HG03064 (cell line): ENCODE measurements at regions not wholly inside any gene's neighbourhood (a gene's known extent, or its start where the extent isn't known, plus 50 kb on each side); places are given as distances from the start of the nearest gene placed in this dataset.
"Not testable (repeated sequence)": the region's sequence is repeated elsewhere in the genome, so short reads cannot be mapped to it uniquely, and the experiment has no call there.

ENCODE experiments used
- ATAC-seq: cut with Tn5 transposase; IDR thresholded peaks from one replicate; pipeline ENCODE4 v1.9.1; 2021; ENCODE audit warnings: low read depth; ENCODE audit not compliant: unreplicated experiment

DNA sequence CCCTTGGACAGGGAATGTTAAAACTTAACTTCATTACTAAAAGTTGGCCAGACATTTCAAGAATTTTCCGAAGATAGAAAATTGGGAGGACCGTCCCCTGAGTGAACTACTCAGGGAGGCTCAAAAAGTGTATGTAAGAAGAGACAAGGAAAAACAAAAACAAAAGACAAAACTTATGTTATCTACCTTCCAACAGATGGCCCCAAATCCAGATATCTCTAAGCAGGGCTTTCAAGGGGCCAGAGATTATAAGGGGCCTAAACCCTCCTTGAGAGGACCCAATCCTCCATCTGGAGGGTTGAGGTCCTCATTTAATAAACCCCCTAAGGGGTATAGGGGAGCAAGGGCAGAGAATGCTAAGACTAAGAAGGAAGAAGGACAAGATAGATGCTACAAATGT is 203.6 kb downstream of the SH2D4B start:
- no peak for ATAC-seq

DNA sequence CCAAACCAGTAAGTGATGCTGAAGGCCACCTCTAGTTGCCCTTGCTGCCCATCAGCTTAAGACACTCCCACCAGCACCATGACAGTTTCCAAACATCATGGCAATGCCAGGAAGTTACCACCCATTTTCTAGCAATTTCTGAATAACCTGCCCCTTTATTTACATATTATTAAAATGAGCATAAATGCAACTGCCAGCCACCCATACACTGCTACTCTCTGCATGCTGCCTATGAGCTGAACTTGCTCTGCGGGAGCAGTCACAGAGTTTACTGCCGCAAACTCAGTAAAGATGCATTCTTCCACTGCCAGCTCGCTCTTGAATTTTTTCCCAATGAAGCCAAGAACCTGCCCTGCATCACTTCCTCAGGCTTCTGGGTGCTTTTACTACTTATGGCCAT is 212.6 kb downstream of the SH2D4B start:
- no peak for ATAC-seq

DNA sequence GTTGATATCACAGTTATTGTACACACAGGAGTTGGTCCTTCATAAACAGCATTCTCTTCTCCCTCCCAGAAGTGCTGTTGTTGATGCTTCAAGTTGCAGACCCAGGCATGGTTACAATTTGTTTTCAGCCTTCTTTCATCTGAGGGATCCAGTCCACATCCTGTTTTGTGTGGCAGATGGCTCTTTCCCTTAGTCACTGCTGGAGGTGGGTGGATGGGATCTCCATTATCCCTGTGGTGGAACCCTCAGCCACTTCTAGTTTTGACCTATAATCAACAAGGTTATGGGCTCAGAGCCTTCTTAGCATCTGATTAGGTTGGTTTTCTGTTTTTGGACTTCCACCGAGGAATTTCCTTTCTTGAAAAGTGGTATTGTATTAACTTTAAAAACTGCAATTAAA is 214.2 kb downstream of the SH2D4B start:
- ATAC-seq = no peak

GRCh38 chr10:80753612-80754011 is 215.9 kb downstream of the SH2D4B start:
- no peak for ATAC-seq

DNA sequence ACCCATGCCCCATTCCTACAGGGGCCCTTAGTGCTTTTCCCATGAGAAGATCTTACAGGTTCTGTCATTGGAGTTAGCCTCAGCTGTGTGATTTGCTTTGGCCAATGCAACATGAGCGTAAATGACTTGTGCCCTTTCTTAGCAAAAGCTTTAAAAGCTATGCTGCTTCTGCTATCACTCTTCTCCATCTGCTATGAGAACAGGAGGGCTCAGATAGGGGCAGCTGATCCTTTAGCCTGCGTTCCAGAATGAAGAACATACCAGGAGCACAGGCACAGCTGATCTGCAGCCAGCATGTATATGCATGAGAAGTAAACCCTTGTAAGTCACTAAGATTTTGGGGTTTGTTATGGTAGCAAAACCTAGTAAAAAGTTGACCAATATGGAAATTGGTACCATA is 218.2 kb downstream of the SH2D4B start:
- no peak for ATAC-seq

DNA sequence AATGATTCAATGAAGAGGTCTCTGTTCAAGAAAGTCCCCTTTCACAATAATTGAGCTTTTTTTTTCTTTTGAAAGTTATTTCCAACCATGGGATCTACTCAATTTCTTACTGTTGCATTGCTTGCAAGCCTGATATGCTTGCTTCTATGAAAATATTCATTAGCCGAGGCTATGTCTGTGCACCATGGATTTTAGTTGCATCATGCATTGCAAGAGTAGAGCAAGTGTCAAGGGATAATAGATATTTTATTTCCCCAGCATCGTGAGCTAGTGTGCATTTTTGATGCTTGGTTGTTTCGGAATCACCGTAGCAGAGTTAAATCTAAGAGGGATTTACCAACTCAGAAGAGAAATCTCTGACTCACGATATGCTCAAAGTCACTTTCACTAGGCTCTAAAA is 222.0 kb downstream of the SH2D4B start:
- no peak for ATAC-seq

DNA sequence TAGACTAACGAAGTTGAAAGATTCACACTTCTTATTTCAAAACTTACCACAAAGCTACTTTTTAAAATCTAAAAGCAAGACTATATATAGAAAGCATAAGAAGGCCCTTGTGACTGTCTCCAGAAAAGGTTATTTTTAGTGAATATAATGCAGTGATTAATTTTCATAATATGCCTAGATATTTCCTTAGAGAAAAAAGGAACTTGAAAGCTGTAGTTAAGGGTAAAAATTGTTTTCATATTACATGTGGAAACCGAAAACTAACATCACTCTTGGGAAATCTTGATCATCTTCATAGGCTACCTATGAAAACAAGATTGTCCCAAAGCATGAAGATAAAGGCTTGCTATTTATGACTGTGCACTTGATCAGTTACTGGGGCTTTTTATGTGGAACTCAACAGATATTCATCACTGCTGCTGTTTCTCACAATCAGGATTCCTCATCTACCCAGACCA is 223.2 kb downstream of the SH2D4B start:
- ATAC-seq = no peak

DNA sequence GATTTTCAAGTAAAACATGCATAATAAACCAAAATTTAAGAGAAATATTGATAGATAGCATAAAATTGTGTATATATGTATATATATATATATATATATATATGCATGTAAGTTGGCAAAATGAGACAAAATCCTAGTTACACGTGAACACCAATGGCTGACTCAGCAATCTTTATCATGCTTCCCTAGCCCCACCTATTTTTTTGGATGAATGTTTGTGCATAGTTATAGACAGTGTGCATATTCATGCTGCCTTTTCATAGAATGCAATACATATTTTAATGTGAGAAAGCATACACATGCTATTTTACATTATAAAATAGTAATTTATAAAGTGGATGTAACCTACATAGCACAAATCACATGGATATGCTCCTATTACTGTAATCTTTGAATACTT is 230.3 kb downstream of the SH2D4B start:
- no peak for ATAC-seq

DNA sequence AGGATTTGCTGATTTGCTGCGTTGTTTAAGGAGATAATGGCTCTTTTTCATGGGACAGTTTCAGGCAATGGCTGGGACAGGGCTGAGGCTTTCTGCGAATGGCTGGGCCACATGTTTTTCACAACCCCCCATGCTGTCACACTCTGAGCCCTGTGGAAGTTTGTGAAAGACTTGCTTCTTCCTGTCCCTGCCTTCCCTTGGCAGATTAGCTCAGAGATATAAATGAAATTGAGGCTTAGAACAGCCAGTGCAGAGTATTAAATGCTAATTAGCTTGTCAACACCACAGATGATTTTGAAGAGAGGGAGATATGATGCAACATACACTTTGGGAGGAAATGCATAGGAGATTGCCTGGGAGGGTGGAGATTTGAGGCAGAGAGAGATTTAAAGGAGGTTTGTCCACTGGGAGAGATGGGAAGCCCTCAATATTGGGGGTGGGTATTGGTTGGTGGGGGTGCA is 232.0 kb downstream of the SH2D4B start:
- ATAC-seq = no peak

DNA sequence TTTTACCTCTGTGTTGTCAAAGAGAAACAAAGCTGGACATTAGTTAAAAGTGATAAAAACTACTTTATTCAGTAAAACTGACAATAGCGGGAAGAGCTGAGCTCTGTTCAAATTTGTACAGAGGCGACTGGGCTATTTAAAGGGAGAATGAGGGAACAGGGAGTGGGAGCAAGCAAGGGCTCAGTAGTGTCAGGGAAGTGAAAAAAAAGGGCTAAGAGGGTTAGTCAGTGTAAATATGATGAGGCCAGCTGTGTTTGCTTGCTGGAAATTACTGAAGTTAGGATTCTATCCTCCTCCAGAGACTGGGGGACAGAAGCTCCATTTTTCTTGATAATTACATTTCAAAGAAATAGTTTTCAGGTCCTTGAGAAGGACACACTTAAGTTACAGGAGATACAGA is 232.5 kb downstream of the SH2D4B start:
- no peak for ATAC-seq

DNA sequence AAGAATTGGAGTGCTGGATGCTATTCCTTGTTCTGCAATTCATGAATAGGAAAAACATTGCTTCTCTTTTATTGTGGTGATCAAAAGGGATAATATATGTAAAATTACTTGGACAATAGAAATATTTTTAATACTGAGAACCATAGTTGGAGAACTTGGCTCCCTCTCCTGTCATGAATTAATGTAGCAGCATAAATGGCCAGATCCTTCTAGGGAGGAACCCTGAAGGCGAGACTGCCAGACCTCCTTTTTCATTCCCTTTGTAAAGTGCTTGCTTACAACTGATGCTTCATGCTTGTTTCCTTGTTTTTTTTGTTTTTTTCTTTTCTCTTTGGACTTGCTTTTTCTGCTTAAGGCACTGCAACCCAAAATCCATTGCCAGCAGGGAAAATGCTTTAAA is 233.6 kb downstream of the SH2D4B start:
- no peak for ATAC-seq

DNA sequence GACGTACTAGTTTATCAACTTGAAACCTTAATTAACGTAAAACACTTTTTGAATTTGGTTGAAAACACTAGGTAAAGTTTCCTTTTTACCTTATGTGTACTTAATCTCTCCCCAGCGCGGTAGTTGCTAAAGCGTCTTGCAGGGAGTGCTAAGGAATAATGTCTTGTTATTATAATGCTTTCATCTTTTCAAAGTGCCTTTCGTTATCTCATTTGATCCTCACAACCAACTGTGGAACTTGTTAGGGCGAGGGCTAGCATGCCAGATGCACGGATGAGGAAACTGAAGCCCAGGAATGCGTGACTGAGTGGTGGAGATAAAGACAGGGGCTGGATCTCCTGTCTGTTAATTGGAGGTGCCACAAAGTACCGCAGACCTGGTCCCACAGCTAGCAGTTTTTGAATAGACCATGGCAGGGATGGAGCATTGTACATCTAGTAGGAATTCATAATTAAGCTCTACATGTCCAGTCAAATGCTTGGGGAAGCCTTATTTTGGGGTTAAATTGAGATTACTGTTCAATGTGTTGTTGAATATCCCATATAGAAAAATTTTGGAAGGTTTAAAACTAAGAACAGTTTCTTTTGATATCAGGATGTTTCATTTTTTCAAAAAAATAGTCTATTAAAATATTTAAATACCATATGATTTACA is 234.3 kb downstream of the SH2D4B start:
- no peak for ATAC-seq

- ATAC-seq = no peak
Observed at GRCh38 chr10:80772596-80772995, 234.9 kb downstream of the SH2D4B start.

- ATAC-seq = no peak
Observed at GRCh38 chr10:80784695-80785094, 247.0 kb downstream of the SH2D4B start.

GRCh38 chr10:80786322-80786721 is 248.6 kb downstream of the SH2D4B start:
- no peak for ATAC-seq

DNA sequence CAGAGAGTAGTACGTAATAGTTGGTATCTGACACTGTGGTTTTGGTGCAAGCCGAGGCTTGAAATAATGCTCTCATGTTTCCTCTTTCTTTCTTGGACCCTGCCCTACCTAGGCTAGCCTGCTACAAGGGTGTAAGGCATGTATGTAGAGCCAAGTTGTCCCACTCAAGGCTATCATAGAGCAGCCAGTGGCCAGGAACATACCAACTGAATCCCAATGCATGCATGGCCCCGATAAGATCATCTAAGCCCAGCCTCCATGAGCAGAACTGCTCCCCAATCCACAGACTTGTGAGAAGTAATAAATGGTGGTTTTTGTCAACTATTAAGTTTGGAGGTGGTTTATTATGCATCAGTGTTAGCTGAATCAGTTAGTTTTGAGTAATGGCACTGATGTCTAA is 250.2 kb downstream of the SH2D4B start:
- no peak for ATAC-seq

- no peak for ATAC-seq
Observed at GRCh38 chr10:80794994-80795393, 257.3 kb downstream of the SH2D4B start.

GRCh38 chr10:80805343-80806020 is 267.8 kb downstream of the SH2D4B start:
- ATAC-seq = no peak

DNA sequence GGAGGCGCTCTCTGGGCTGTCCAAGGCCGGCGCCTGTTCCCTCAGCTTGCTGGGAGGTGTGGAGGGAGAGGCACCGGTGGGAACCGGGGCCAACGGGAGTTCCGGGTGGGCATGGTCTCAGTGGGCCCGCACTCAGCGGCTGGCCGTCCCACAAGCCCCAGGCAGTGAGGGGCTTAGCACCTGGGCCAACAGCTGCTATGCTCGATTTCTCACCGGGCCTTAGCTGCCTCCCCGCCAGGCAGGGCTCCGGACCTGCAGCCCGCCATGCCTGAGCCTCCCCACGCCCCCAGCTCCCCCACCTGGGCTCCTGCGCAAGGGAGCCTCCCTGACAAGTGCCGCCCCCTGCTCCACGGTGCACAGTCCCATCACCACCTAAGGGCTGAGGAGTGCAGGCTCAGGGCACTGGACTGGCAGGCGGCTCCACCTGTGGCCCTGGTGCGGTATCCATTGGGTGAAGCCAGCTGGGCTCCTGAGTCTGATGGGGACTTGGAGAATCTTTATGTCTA is 276.5 kb downstream of the SH2D4B start:
- no peak for ATAC-seq

- no peak for ATAC-seq
Observed at GRCh38 chr10:80829151-80829550, 291.4 kb downstream of the SH2D4B start.

- ATAC-seq = no peak
Observed at GRCh38 chr10:80829562-80829961, 291.9 kb downstream of the SH2D4B start.

DNA sequence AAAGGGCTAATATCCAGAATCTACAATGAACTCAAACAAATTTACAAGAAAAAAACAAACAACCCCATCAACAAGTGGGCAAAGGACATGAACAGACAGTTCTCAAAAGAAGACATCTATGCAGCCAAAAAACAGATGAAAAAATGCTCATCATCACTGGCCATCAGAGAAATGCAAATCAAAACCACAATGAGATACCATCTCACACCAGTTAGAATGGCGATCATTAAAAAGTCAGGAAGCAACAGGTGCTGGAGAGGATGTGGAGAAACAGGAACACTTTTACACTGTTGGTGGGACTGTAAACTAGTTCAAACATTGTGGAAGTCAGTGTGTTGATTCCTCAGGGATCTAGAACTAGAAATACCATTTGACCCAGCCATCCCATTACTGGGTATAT is 295.0 kb downstream of the SH2D4B start:
- ATAC-seq = not testable (repeated sequence)
